DND-41 (cell line): ENCODE measurements at regions not wholly inside any gene's neighbourhood (a gene's known extent, or its start where the extent isn't known, plus 50 kb on each side); places are given as distances from the start of the nearest gene placed in this dataset.

Experiments
- ATAC-seq: fragments of 200-7000 bp; cut with Tn5 transposase; 3 replicates; pipeline ENCODE4 v1.9.1; 2021; ENCODE audit warnings: low read depth; ENCODE audit not compliant: insufficient read depth
- DNase-seq: peaks from one replicate; pipeline ENCODE4 v3.0.0-alpha.2; 2020
- H2AFZ ChIP-seq: 2 replicates; pipeline ENCODE4 v1.6.0; 2012; ENCODE audit warnings: low read depth, low read length
- H3K27ac ChIP-seq: 2 replicates; pipeline ENCODE4 v1.5.1; 2012; ENCODE audit warnings: low read length, inconsistent platforms
- H3K27me3 ChIP-seq: fragments of 200-600 bp; sonication (generic); 2 replicates; pipeline ENCODE4 v1.6.0; 2012; ENCODE audit warnings: low read length, mild to moderate bottlenecking, inconsistent platforms; ENCODE audit not compliant: insufficient read depth, poor library complexity
- H3K36me3 ChIP-seq: 2 replicates; pipeline ENCODE4 v1.5.1; 2012; ENCODE audit warnings: low read length, inconsistent platforms; ENCODE audit not compliant: insufficient read depth
- H3K4me1 ChIP-seq: 2 replicates; pipeline ENCODE4 v1.5.1; 2012; ENCODE audit warnings: mild to moderate bottlenecking, low read length; ENCODE audit not compliant: insufficient read depth
- H3K4me2 ChIP-seq: 2 replicates; pipeline ENCODE4 v1.6.0; 2012; ENCODE audit warnings: mild to moderate bottlenecking, moderate library complexity, low read length, inconsistent platforms; ENCODE audit not compliant: insufficient read depth
- H3K4me3 ChIP-seq, 2 experiments: fragments of 200-600 bp in 1 of 2; shearing (Covaris generic) in 1 of 2; 2 replicates each; pipeline ENCODE4 v1.5.1; 2012 to 2016; ENCODE audit warnings: inconsistent platforms in 2 of 2, low read length in 2 of 2, mild to moderate bottlenecking in 2 of 2, low read depth in 1 of 2, moderate library complexity in 1 of 2
- H3K79me2 ChIP-seq: 2 replicates; pipeline ENCODE4 v1.6.0; 2012; ENCODE audit warnings: low read length, inconsistent platforms; ENCODE audit not compliant: insufficient read depth
- H3K9ac ChIP-seq: 2 replicates; pipeline ENCODE4 v1.6.0; 2012; ENCODE audit warnings: low read depth, mild to moderate bottlenecking, inconsistent platforms, low read length, moderate library complexity
- H3K9me3 ChIP-seq: 2 replicates; pipeline ENCODE4 v1.5.1; 2012; ENCODE audit warnings: low read length, moderate library complexity, mild to moderate bottlenecking, inconsistent platforms; ENCODE audit not compliant: insufficient read depth, severe bottlenecking
- H4K20me1 ChIP-seq: 2 replicates; pipeline ENCODE4 v1.6.0; 2012; ENCODE audit warnings: low read length; ENCODE audit not compliant: insufficient read depth
- CTCF ChIP-seq: IDR thresholded peaks from 2 replicates; pipeline ENCODE4 v1.5.1; 2012; ENCODE audit warnings: borderline replicate concordance, low read length, moderate library complexity, mild to moderate bottlenecking; ENCODE audit not compliant: poor library complexity, severe bottlenecking; ENCODE audit errors: extremely low read depth
- EZH2 ChIP-seq: IDR thresholded peaks from 3 replicates; pipeline ENCODE4 v1.6.1; 2012; ENCODE audit warnings: borderline replicate concordance, low read depth, mild to moderate bottlenecking, moderate library complexity, low read length, inconsistent platforms; ENCODE audit not compliant: severe bottlenecking

GRCh38 chr10:7471720-7472367 lies 61.0 kb upstream of the SFMBT2 start:
- Histone ChIP-seq H3K9me3 (no peaks in the 10 kb centered on the region), H3K27ac (peak overlapping the region; percentile 89), H3K4me2 (peak overlapping the region; percentile 64)

GRCh38 chr10:7470371-7470770 lies 59.5 kb upstream of the SFMBT2 start:
- Histone ChIP-seq H3K9ac (no peak overlapping the region), H4K20me1 (no peaks in the 10 kb centered on the region), H3K27ac (peak overlapping the region; percentile 89; the same call in 1 of the 2 replicates), H3K79me2 (no peaks in the 10 kb centered on the region), H3K27me3 (no peaks in the 10 kb centered on the region), H3K36me3 (no peaks in the 10 kb centered on the region), H3K4me2 (no peak overlapping the region), H3K4me3 (no peak overlapping the region), H3K4me1 (peaks cover 50% of the 10 kb centered on the region), H2AFZ (no peak overlapping the region), H3K9me3 (no peaks in the 10 kb centered on the region)
- DNase-seq (no peak), ATAC-seq (no peak)
- TF ChIP-seq EZH2: no peak
- no peak for TF ChIP-seq CTCF

More at GRCh38 chr10:7471720-7472367, 61.0 kb upstream of the SFMBT2 start:
- peaks cover 54% of the 10 kb centered on the region for H3K4me1 ChIP-seq
- H3K36me3 ChIP-seq: no peaks in the 10 kb centered on the region
- peak overlapping the region; percentile 40 for H3K9ac ChIP-seq
- no peaks in the 10 kb centered on the region for H3K27me3 ChIP-seq
- no peak for TF ChIP-seq EZH2
- TF ChIP-seq CTCF: no peak
- H4K20me1 ChIP-seq: no peaks in the 10 kb centered on the region
- peak overlapping the region in 1 of 2 experiments; percentile 42; a peak in 2 of 4 replicates for H3K4me3 ChIP-seq
- ATAC-seq (peak; percentile 82), DNase-seq (peak; percentile 73)
- H3K79me2 ChIP-seq: no peaks in the 10 kb centered on the region
- H2AFZ ChIP-seq: peak overlapping the region; percentile 67

GRCh38 chr10:7467031-7467667 lies 56.3 kb upstream of the SFMBT2 start:
- Histone ChIP-seq H3K79me2 (no peaks in the 10 kb centered on the region), H4K20me1 (no peaks in the 10 kb centered on the region), H3K4me3 (no peak overlapping the region), H3K9ac (no peak overlapping the region), H3K4me2 (no peak overlapping the region), H3K36me3 (no peaks in the 10 kb centered on the region), H3K27ac (no peak overlapping the region), H2AFZ (no peak overlapping the region), H3K27me3 (no peaks in the 10 kb centered on the region), H3K9me3 (no peaks in the 10 kb centered on the region), H3K4me1 (peaks cover 26% of the 10 kb centered on the region)
- ATAC-seq (no peak), DNase-seq (no peak)
- no peak for TF ChIP-seq EZH2
- TF ChIP-seq CTCF: no peak
